NB4 (cell line): ENCODE measurements at regions not wholly inside any gene's neighbourhood (a gene's known extent, or its start where the extent isn't known, plus 50 kb on each side); places are given as distances from the start of the nearest gene placed in this dataset.

Source experiments
- CTCF ChIP-seq: IDR thresholded peaks from one replicate; pipeline ENCODE4 v1.5.1; 2012; ENCODE audit warnings: low read depth, low read length
- MYC ChIP-seq: IDR thresholded peaks from 2 replicates; pipeline ENCODE4 v1.6.1; 2011; ENCODE audit warnings: low read depth, low read length
- POLR2A ChIP-seq: IDR thresholded peaks from 2 replicates; pipeline ENCODE4 v1.6.1; 2011; ENCODE audit warnings: mild to moderate bottlenecking; ENCODE audit not compliant: insufficient read length; ENCODE audit errors: extremely low read depth

- no peak for TF ChIP-seq CTCF
- no peak for TF ChIP-seq MYC
- TF ChIP-seq POLR2A = no peak
Measured at GRCh38 chrX:42628471-42628870, 149.5 kb downstream of the PPP1R2C start.
